Stomach (tissue), 4 donors: ENCODE measurements at regions not wholly inside any gene's neighbourhood (a gene's known extent, or its start where the extent isn't known, plus 50 kb on each side); places are given as distances from the start of the nearest gene placed in this dataset.

Source experiments
- CTCF ChIP-seq, 7 experiments: fragments of 450-650 bp in 4 of 7; fragments of 200-600 bp in 3 of 7; sonication (generic) in 3 of 7; IDR thresholded peaks; one replicate each; pipeline ENCODE4 v1.5.1; 2016 to 2019; ENCODE audit warnings: antibody characterized with exemption in 7 of 7, control low read depth in 2 of 7, mild to moderate bottlenecking in 1 of 7
- EP300 ChIP-seq: sonication (generic); formaldehyde crosslinking; IDR thresholded peaks from one replicate; pipeline ENCODE4 v1.6.1; 2017; ENCODE audit warnings: antibody characterized with exemption
- POLR2A ChIP-seq, 4 donors: fragments of 450-650 bp; IDR thresholded peaks; one replicate each; pipeline ENCODE4 v1.6.1; 2016; ENCODE audit warnings: antibody characterized with exemption in 4 of 4, control low read depth in 2 of 4, mild to moderate bottlenecking in 1 of 4, moderate library complexity in 1 of 4
- POLR2AphosphoS5 ChIP-seq, 3 donors: sonication (generic); formaldehyde crosslinking; IDR thresholded peaks; one replicate each; pipeline ENCODE4 v1.6.1; 2016; ENCODE audit warnings: antibody characterized with exemption in 3 of 3

DNA sequence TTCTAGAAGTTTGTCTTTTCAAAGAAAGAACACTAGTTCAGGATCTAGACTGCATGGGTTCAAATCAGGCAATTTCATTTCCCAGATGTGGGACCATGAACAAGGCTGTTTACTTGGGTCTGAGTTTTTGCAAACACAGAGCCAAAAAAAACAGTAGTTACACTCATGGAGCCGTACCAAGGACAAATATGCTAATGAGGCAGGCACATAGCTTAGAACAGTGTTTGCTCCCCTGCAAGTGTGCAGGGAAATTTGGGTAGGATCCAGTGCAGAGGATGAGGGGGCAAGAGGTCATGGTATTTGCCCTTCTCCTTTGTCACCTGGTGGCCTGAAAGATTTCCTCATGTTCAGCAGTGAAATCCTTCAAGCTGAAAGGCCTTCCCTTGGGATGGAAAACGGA is 860.4 kb downstream of the VRK1 start:
- TF ChIP-seq CTCF (IDR thresholded peaks at IDR 0.05) (no peak), POLR2A (IDR thresholded peaks at IDR 0.05) (no peak), POLR2AphosphoS5 (IDR thresholded peaks at IDR 0.05) (no peak), EP300 (no peak)
